NCI-H1105 treated with DMSO at 0.1 percent for 48 hours (cell line): ENCODE measurements at regions not wholly inside any gene's neighbourhood (a gene's known extent, or its start where the extent isn't known, plus 50 kb on each side); places are given as distances from the start of the nearest gene placed in this dataset.

Experiments
- DNase-seq: peaks from one replicate; lab custom pipeline; 2025; lab: John Stamatoyannopoulos, UW

DNA sequence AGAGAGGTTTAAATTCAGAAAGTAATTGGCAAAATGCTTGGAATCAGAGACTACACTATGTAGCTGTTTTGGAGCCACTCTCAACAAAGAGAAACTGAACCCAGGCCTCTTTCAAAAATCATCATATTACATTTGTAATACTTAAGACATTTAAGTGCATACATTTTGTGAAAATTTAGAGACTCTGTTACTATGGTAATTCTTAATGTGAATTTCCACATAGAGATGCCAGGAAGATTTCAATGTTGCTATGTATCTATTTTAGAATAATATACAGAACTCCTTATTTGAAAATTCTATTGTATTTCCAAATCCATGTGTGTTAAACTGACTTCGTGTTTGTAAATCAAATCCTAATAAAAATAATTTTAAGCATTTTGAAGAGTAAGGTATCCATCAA lies 1260.9 kb upstream of the C9orf72 start:
- no peak for DNase-seq

DNA sequence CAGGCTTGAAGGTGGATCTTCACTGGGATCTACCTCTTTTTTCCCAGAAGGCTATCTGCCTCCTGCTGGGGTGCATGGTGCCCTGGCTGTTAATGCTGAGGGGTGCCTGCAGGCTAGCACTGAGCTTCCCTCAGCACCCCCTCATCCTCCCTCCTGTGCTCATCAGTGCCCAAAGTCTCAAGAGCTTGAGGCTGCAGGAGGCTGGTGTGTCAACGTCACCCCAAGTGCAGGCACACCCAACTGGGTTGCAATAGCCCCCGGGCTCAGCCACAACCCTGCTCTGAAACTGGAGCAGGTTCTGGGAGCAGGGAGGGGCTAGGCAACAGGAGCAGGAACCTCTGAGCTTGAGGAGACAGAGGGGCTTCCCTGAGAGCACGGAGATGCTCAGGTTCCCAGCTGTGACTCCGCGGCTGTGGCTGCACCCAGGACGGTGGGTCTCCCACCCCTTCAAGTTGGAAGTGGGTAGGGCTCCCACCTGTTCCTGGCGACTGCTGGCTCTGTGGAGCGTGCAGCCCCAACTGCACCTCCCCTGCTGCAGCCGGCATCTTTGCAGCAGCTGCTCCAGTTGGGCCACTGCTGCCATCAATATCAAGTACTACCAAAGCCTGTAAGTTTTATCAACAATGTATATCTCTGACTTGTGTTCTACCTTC lies 1266.6 kb upstream of the C9orf72 start:
- no peak for DNase-seq

DNA sequence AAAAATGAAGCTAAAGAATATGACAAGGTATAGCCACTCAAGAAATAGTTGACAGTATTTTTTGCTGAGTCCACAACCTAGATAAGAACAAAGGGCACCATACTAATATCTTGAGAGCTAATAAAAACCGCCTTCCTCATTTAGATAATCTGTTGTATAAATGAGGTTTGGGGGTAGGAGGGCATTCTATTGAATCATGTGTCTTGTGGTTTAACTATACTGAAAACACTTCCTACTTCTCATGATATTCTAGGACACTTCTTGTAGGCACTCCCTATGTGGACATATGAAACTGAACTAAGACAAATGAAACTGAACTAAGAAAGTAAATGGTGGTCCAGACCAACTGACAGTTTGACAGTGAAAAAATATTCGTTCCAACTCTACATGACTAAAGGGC lies 1268.5 kb upstream of the C9orf72 start:
- no peak for DNase-seq

DNA sequence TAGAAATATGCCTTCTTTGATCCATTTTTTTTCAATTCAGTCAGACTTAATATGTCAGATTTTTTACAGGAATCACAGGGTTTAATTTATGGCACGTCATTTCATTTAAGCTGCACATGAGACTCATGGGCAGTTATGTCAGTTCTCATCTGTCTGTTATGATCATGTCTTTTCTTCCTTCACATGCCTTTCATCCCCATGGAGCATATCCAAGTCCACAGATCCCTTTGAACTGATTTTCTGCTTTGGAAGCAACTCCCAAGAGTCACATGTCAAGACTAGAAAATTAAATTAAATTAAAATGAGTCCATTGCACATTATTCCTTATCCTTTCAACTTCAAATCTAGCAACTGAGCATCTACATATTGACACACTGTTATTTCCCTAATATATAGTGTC lies 1274.0 kb upstream of the C9orf72 start:
- no peak for DNase-seq

DNA sequence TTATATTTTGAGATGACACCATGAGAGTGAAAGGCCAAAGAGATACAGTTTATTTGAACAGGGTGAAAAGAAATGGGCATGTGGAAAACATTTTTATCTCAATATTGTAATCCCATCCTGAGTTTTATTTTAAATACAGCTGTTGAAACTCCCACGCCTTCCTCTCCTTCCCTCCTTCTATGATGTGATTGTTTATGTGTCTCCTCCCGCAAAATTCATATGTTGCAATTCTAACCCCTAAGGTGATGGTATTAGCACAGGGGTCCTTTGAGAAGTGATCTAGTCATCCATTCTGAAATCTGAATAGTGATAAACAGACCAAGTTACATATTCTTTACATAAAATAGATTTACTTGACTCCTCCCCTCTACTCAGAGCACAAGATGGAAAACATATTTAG lies 1275.4 kb upstream of the C9orf72 start:
- DNase-seq, result no peak

DNA sequence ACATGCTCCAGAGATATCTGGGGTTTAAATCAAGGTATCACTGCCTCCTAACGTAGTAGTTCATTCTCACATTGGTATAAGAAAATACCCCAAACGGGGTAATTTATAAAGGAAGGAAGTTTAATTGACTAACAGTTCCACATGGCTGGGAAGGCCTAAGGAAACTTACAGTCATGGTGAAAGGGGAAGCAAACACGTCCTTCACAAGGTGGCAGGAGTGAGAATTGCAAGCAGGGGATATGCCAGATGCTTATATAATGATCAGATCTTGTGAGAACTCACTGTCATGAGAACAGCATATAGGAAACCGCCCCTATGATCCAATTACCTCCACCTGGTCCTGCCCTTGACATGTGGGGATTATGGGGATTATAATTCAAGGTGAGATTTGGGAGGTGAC lies 1280.2 kb upstream of the C9orf72 start:
- DNase-seq, result no peak

DNA sequence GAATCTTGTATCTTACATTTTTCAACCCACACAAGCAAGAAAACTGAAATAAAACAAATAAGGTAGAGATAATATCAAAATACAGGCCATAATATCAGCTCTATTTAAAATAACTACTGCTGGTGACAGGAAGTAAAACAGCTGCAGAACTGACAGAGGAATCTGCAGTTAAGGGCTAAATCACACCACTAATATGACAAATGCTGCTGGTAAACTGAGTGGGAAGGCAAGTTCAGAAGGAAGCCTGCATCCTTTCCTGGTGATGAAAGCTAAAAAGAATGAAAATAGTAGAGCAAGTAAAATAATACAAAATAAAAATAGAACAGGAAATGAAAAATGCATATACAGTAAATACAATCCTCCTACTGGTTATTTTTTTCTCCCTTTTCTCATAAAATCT lies 1293.7 kb upstream of the C9orf72 start:
- no peak for DNase-seq

DNA sequence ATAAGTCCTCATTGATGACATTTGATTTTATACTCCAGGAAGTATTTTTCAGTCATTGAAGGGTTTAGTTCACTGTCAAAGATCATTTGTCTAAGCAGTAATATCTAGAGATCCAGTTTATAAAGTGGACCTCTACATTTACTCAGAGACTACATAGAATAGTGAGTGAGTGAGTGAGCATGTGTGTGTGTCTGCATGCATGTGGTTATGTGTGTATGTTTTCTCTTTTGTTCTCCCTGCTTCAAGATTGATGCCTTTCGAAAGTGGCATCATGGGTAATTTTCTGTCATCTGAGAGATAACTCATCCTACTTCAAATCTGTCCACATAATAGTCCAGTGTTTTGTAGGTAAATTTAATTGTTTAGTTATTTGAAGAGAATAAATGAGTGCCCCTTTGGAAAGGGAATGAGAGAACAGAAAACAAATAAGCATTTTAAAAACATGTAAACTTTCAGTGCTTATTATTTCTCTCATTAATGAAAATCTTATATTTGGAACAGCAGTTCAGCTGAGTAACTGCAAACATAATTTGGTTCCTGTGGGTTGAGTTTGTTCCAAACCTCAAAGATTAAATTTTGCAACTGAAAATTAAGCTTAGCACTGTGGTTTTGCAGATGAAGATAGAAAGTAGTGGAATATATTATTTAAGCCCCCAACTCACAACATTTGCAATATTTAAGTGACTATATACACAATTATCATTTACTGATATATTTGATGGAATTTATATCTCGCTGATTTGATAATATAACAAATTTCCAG lies 1295.1 kb upstream of the C9orf72 start:
- DNase-seq, result no peak

DNA sequence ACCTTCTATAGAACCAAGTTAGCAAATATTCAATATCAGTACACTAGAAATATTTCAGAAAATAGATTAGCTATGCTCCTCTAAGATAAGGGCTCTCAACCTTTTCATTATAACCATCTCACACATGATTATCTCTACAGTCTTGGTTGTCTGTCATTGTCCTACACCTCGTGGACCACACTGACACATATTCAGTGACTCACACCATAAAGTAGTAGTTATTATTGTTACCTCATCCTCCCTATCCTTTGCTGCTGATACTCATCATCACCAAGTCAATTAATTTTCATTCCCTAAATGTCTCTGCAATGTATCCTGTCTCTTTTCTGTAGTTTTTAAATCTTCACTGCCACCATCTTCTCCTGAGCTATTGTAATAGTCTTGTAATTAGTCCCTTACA lies 1309.2 kb upstream of the C9orf72 start:
- no peak for DNase-seq

DNA sequence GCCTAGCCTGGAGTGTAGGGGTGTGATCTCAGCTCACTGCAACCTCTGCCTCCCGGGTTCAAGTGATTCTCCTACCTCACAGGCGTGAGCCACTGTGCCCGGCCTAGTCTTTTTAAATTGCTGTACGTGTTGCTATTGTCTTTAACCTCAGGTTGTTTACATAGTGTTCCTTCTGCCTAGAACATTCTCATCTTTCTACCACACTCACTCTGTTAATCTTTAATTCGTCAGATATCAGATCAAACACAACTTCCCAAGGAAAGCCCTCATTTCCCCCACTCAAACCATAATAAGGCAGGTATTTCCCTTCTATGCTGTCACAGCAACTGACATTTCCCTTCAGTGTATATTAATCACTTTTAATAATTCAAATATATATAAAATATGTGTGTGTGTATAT lies 1310.0 kb upstream of the C9orf72 start:
- DNase-seq, result no peak

DNA sequence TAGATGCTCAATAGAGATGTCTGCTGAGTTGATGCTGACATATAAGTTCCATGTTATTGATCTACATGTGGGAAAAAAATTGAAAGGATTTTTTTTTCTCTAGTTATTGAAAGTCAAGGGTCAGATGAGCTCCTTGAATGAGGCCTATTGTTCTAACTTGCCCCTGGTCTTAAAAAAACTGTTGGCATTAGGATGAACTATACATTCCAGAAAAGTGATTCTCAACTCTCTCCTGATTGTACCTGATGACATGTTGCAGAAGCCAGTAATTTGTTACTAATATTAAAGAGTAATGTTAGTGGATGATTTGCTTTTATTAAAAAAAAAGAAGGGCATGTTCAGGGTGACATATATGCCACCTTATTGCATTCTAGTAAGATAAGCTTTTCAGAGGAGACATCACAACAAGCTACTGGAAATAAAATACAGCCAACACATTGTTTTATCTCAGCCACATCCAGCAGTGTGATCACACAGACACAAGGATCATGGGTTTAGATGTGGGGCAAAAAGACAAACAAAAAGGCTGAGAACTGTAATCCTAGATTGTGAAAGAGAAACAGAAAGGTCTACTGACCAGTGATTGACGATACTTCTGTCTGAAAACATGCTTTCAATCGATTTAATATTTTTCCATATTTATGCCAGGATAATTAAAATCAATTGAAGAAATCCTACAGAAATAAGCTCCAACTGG lies 1314.1 kb upstream of the C9orf72 start:
- no peak for DNase-seq

DNA sequence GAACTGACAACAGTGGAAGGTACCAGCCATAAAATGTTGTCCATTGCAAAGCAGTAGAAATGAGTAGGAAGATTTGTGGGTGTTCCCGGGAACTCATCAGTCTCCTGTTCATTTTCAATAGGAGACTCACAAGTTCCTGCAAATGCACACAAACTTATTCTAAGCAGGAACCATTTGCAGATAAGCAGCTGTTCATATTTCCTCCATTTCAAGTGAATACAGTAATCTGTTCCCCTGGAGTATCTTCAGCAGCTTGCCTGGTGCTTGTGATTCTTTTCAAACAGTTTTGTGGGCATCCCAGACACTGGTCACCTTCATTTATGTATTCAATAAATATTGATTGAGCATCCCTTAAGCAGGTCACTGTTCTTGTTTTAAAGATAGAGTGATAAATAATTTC lies 1315.5 kb upstream of the C9orf72 start:
- DNase-seq, result no peak

DNA sequence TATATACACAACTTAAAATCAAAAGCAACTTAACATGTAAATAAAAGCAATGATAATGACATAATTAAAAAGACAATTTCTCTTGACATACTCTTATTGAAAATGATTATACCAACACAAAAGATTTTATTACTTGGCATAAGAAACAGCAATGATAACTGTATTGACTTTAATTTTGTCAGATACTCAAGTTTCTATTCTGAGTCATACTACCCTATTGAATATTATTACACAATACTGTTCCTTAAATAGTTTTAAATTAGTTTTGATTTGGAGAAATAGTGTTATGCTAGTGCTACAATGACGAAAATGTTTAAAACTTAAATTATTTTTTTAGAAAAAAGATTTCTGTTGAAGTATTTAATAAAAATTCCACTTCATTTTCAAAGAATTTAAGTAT lies 1319.3 kb upstream of the C9orf72 start:
- DNase-seq, result no peak

DNA sequence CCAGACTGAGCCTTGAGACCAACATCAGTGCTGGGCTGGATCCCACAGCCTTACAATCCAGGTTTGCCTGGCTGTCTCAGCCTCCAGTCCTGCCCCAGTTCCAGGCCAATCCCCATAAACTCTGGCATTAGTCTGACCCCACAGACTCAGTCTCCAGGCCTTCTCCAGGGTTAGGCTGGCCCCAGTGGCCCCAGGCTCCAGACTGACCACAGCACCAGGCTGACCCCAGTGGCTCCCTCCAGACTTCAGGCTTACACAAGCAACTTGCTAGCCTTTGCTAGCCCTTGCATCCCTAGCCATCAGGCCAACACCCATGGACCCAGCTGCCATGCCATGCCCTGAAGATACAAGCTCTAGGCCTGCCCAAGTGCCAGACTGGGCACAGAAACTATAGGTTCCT lies 1326.0 kb upstream of the C9orf72 start:
- DNase-seq, result no peak

DNA sequence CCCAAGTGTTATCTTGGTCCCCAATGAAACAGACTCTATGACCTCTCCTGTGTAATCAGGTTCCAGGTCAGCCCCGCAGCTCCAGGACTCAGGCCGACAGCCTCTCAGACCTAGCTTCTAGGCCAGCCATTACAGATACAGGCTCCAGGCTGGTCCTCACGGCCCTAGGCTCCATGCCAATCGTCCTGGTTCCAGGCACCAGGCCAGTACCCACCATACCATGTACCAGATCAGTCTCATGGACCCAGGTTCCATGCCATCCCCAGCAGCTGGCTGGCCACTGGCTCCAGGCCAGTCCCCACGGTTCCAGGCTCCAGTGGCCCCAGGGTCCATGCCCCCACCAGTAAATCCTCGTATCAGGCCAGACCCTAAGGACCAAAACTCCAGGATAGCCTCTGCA lies 1326.6 kb upstream of the C9orf72 start:
- DNase-seq, result no peak

DNA sequence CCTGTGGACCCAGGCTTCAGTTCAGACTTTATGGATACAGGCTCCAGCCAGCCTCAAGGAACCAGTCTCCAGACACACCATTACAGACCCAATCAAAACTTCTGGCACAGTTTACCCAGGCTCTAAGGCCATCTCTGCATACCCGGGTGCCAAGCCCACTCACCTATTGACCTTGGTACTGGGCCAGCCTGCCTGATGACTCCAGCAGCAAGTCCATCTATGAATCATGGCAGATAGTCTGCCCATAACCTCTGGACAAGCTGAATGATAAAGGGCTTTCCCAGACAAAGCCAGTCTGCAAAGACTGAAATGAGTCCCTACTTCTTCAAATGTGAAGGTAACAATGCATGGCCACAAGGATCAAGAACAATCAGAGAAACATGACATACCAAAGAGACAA lies 1327.1 kb upstream of the C9orf72 start:
- no peak for DNase-seq

DNA sequence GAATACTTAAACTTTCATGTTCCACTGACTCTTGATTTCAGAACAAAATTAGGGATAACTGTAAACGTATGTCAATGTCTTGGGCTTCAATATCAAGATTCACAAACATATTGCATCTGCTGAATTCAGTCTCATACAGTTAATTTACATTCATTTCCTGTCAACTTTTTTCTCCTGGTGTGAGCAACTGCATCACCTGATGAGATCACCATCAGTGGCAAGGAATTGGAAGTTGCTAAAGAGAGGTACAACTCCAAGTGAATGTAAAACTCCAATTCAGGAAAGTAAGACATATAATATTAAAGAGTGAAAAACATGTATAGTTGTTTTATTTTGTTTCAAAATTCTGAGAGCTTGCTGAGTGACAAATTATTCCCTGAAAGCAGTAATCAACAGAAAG lies 1336.2 kb upstream of the C9orf72 start:
- no peak for DNase-seq

DNA sequence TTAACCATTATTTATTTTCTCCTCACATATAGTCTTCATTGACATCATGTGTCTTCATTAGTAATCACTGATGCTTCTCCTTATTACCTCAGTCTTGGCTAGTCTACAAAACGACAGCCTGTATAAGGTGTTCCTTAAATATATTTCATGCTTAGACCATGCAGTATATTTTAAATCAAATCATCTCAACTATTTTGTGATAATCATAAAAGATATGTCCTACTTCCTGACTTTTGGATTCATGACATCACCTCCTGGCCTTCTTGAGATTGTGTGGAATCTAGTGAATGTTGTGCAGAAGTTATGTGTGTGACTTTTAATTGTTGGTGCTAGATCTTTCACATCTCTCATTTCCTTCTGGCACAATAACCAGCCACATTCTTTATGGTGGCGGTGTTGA lies 1339.3 kb upstream of the C9orf72 start:
- no peak for DNase-seq

DNA sequence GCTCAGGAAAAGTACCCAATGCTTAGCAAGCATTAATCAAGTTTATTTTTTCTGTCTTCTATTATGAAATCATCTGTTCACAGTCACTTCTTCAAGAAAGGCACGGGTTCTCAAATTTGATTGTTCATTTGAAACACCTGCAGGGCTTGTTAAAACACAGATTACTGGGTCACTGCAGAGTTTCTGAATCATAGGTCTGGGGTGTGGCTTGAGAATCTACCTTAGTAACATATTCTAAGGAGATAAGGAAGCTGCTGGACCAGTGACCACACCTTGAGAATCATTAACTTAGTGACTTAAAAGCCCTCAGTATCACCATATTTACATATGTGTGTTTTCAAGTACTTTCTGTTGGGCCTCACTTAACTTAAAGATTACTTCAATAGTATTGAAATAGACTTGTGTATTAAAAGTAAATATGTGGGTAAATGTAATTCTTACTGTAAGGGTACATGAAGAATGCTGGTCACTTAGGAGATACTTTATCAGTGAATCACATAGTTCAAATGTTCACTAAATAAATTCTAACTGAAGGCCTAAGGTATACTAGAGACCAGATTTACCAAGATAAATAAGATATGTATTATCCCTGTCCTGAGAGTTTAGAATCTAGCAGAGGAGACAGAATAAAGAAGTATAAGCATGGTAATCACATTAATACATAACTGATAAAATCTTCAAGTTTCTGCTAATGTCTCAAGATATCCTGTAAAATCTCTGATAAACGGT lies 1342.1 kb upstream of the C9orf72 start:
- DNase-seq, result no peak

DNA sequence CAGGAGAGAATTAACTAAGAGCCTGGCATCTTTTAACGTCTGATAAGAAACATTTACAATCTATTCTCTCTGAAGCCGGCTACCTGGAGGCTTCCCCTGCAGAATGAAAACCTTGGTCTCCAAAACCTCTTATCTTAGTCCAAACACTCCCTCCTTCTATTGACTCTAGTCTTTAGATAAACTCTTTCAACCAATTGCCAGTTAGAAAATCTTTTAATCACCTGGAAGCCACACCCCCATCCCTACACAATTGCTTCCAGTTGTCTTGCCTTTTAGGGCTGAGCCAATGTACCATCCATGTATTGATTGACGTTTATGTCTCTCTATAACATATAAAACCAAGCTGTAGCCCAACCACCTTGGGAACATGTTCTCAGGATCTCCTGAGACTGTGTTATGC lies 1343.1 kb upstream of the C9orf72 start:
- DNase-seq, result no peak

DNA sequence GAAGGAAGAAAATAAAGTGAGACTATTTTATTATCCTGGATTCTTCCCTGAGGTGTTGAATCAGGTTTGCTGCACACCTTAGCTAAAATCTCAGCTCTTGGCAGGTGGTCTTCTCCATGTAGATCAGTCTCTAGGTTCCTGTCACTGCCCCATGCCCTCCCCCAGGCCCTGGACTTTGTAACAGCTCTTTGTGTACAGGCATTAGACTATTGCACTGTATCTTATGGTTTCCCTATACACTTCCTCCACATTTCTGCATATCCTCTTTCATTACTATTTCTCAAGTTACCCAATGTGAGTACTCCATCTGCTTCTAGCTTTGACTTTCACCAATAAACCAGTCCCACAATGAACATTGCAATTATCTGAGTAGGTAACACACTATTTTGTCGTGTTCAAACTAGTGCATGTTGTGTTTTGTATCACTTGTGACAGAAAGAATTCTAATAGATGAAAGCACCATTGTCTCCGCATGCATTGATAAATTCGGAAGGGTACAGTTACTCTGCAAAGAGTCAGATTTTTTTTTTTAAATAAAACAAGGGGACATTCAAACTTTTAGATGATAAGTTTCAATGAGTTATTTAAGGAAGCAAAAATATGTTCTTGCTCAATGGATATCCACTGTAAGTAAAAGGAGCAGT lies 1348.7 kb upstream of the C9orf72 start:
- no peak for DNase-seq

DNA sequence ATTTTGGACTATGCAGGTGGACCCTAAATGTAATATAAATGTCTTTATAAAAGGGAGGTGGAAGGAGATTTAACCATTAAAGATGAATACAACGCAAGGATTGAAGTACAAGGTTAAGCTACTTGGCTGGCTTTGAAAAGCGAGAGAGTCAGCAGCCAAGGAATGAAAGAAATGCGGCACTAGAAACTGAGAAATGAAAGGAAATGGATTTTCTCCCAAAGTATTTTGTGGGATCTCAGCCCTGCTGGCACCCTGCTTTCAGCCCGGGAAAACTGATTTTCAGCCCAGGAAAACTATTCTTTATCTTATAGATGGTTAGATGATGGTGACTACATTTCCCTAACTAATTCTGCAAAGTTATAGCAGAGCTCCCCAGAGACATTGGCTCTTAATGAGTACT lies 1349.6 kb upstream of the C9orf72 start:
- DNase-seq, result no peak
